ENCODE measurements at regions not wholly inside any gene's neighbourhood (a gene's known extent, or its start where the extent isn't known, plus 50 kb on each side); places are given as distances from the start of the nearest gene placed in this dataset.

DNA sequence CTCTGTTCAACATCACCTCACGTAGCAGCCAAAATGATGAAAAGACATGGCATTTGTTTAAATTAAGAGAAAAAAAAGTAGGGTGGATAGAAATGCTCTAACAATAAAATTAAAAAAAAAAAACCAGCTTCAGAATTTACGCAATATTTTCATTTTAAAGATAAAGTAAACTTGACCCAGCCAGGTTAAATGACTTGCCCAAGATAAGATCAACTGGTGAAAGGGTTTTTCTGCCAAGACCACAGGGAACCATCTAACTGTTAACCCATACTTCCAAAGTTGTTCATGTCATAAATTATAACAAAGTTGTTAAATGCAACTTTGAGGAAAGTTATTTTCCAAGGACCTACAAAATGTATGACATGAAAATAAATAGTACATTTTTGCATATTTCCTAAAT lies 129.6 kb upstream of the SOX5 start:
- H3K27me3 ChIP-seq (ENCODE audit: low read length) = peaks cover 13% of the 10 kb centered on the region
- POLR2A ChIA-PET (ENCODE audit: unreplicated experiment) = no interaction called here
- no peak overlapping the region for H3K4me2 ChIP-seq (ENCODE audit: low read length)
- H3K4me1 ChIP-seq (ENCODE audit: insufficient read depth, low read length) = no peaks in the 10 kb centered on the region
- H3F3A ChIP-seq (ENCODE audit: low read length, unreplicated experiment) = no peaks in the 10 kb centered on the region
- H3K4me3 ChIP-seq (ENCODE audit: low read length) = no peak overlapping the region
- no peaks in the 10 kb centered on the region for H3K79me2 ChIP-seq (ENCODE audit: low read length)
- CTCF ChIA-PET = no interaction called here
- TF ChIP-seq, protein P1, sequence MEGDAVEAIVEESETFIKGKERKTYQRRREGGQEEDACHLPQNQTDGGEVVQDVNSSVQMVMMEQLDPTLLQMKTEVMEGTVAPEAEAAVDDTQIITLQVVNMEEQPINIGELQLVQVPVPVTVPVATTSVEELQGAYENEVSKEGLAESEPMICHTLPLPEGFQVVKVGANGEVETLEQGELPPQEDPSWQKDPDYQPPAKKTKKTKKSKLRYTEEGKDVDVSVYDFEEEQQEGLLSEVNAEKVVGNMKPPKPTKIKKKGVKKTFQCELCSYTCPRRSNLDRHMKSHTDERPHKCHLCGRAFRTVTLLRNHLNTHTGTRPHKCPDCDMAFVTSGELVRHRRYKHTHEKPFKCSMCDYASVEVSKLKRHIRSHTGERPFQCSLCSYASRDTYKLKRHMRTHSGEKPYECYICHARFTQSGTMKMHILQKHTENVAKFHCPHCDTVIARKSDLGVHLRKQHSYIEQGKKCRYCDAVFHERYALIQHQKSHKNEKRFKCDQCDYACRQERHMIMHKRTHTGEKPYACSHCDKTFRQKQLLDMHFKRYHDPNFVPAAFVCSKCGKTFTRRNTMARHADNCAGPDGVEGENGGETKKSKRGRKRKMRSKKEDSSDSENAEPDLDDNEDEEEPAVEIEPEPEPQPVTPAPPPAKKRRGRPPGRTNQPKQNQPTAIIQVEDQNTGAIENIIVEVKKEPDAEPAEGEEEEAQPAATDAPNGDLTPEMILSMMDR (conservative IDR thresholded peaks at IDR 0.05; ENCODE audit: low read depth, low read length) = no peak
- TF ChIP-seq EZH2 (IDR thresholded peaks at IDR 0.05; ENCODE audit: low read length, unreplicated experiment) = no peak
- no peak for TF ChIP-seq EZH2phosphoT487 (IDR thresholded peaks at IDR 0.05; ENCODE audit: borderline replicate concordance, low read length)
- no peaks in the 10 kb centered on the region for H3K9me3 ChIP-seq (ENCODE audit: low read length)
- intact Hi-C loops (cut with micrococcal nuclease) = no loop called here
- no peak for ATAC-seq
- DNase-seq = no peak
- no peak overlapping the region for H3K9ac ChIP-seq (ENCODE audit: low read length)
- no peak overlapping the region for H3K27ac ChIP-seq (ENCODE audit: low read length)
- H3K36me3 ChIP-seq (ENCODE audit: low read depth, low read length) = no peaks in the 10 kb centered on the region
- no peaks in the 10 kb centered on the region for H3K9me2 ChIP-seq (replicated peaks; ENCODE audit: low read length)
- no peaks in the 10 kb centered on the region for H4K20me1 ChIP-seq (ENCODE audit: low read length)
- H2AFZ ChIP-seq (ENCODE audit: low read length) = no peak overlapping the region
- no TSS peak for BruUV-seq (replicated peaks)

DNA sequence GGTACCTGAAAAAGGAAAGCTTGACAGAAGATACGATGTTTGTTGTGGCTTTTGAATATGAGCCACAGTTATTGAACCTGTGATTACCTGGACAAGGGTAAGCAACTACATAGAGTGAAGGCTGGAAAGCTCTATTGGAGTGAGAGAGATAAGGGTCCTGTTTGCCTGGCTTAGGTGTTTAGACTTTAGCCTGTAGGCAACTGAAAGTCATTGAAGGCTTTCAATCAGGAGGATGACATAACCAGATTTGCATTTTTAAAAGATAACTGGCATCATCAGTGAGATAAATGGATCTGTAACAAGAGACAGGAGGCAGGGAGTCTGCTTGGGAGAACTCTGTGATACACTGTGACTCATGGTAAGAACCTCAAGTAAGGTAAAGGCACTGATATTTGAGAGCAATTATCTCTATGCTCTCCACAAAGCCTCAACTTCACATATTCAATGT lies 128.9 kb upstream of the SOX5 start:
- no peak overlapping the region for H3K4me3 ChIP-seq (ENCODE audit: low read length)
- ATAC-seq (no peak), DNase-seq (no peak)
- BruUV-seq (replicated peaks) = no TSS peak
- H3K9me3 ChIP-seq (ENCODE audit: low read length) = no peaks in the 10 kb centered on the region
- no peak overlapping the region for H3K9ac ChIP-seq (ENCODE audit: low read length)
- H3K27ac ChIP-seq (ENCODE audit: low read length) = no peak overlapping the region
- no peaks in the 10 kb centered on the region for H3F3A ChIP-seq (ENCODE audit: low read length, unreplicated experiment)
- H4K20me1 ChIP-seq (ENCODE audit: low read length) = no peaks in the 10 kb centered on the region
- H3K36me3 ChIP-seq (ENCODE audit: low read depth, low read length) = no peaks in the 10 kb centered on the region
- H3K4me2 ChIP-seq (ENCODE audit: low read length) = no peak overlapping the region
- no peak overlapping the region for H2AFZ ChIP-seq (ENCODE audit: low read length)
- no peak for TF ChIP-seq EZH2 (IDR thresholded peaks at IDR 0.05; ENCODE audit: low read length, unreplicated experiment)
- TF ChIP-seq EZH2phosphoT487 (IDR thresholded peaks at IDR 0.05; ENCODE audit: borderline replicate concordance, low read length) = no peak
- TF ChIP-seq, protein P1 (conservative IDR thresholded peaks at IDR 0.05; ENCODE audit: low read depth, low read length) = no peak
- POLR2A ChIA-PET (ENCODE audit: unreplicated experiment) = no interaction called here
- H3K79me2 ChIP-seq (ENCODE audit: low read length) = no peaks in the 10 kb centered on the region
- H3K9me2 ChIP-seq (replicated peaks; ENCODE audit: low read length) = no peaks in the 10 kb centered on the region
- peaks cover 11% of the 10 kb centered on the region for H3K27me3 ChIP-seq (ENCODE audit: low read length)
- no peaks in the 10 kb centered on the region for H3K4me1 ChIP-seq (ENCODE audit: insufficient read depth, low read length)
- CTCF ChIA-PET = no interaction called here
- intact Hi-C loops (cut with micrococcal nuclease) = no loop called here

DNA sequence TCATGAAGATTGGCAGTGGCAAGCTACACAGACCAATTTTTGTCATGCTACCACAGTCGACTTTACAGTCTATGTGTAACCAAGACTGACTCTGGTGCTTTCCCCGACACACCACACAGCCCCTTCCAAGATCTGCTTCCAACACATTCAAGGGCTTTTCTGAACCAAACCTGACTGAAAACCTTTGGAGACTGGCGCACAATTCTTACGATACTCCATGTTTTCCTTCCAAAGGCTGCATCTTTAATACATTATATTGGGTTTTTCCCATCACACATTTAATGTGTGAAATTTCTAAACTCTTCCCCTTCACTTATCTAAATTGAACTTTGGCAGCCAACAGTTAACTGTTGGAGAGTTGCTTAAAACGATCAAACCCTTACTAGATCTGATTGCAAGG lies 127.7 kb upstream of the SOX5 start:
- no peaks in the 10 kb centered on the region for H3K79me2 ChIP-seq (ENCODE audit: low read length)
- H3K4me1 ChIP-seq (ENCODE audit: insufficient read depth, low read length) = no peaks in the 10 kb centered on the region
- no peaks in the 10 kb centered on the region for H4K20me1 ChIP-seq (ENCODE audit: low read length)
- no peaks in the 10 kb centered on the region for H3F3A ChIP-seq (ENCODE audit: low read length, unreplicated experiment)
- no peak overlapping the region for H3K9ac ChIP-seq (ENCODE audit: low read length)
- peaks cover 8% of the 10 kb centered on the region for H3K27me3 ChIP-seq (ENCODE audit: low read length)
- CTCF ChIA-PET = no interaction called here
- no peak overlapping the region for H3K4me2 ChIP-seq (ENCODE audit: low read length)
- no peaks in the 10 kb centered on the region for H3K9me2 ChIP-seq (replicated peaks; ENCODE audit: low read length)
- H2AFZ ChIP-seq (ENCODE audit: low read length) = no peak overlapping the region
- H3K36me3 ChIP-seq (ENCODE audit: low read depth, low read length) = no peaks in the 10 kb centered on the region
- no TSS peak for BruUV-seq (replicated peaks)
- intact Hi-C loops (cut with micrococcal nuclease) = no loop called here
- TF ChIP-seq EZH2phosphoT487 (IDR thresholded peaks at IDR 0.05; ENCODE audit: borderline replicate concordance, low read length) (no peak), EZH2 (IDR thresholded peaks at IDR 0.05; ENCODE audit: low read length, unreplicated experiment) (no peak)
- TF ChIP-seq, protein P1 (conservative IDR thresholded peaks at IDR 0.05; ENCODE audit: low read depth, low read length) = no peak
- H3K9me3 ChIP-seq (ENCODE audit: low read length) = no peaks in the 10 kb centered on the region
- H3K27ac ChIP-seq (ENCODE audit: low read length) = no peak overlapping the region
- POLR2A ChIA-PET (ENCODE audit: unreplicated experiment) = no interaction called here
- ATAC-seq (no peak), DNase-seq (no peak)
- no peak overlapping the region for H3K4me3 ChIP-seq (ENCODE audit: low read length)

Data from PC-3 (cell line).